CD4-positive, alpha-beta T cell treated with Interleukin-21 for 1 hour (primary cell): ENCODE measurements at regions not wholly inside any gene's neighbourhood (a gene's known extent, or its start where the extent isn't known, plus 50 kb on each side); places are given as distances from the start of the nearest gene placed in this dataset.
"Not testable (repeated sequence)": the region's sequence is repeated elsewhere in the genome, so short reads cannot be mapped to it uniquely, and the experiment has no call there.

ENCODE experiments used
- DNase-seq: peaks from one replicate; pipeline ENCODE4 v3.0.0-alpha.2; 2020

DNA sequence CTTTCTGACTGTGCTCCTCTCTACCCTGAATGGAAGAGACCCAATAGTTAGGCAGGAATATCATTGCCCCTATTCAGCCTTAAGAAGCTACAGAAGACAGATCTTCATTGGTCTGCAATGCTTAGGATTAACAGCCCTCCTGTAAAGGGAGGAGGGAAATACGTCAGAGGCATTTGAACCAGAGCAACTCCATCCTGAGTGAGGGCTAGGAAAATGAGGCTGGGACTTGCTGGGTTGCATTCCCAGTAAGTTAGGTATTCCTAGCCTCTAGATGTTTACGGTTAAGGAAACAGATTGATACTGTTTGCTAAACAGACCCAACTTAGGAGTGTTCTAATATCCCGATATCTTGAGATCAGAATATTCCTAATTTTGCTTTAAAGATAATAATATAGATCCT is 63.5 kb downstream of the PCDH18 start:
- no peak for DNase-seq

DNA sequence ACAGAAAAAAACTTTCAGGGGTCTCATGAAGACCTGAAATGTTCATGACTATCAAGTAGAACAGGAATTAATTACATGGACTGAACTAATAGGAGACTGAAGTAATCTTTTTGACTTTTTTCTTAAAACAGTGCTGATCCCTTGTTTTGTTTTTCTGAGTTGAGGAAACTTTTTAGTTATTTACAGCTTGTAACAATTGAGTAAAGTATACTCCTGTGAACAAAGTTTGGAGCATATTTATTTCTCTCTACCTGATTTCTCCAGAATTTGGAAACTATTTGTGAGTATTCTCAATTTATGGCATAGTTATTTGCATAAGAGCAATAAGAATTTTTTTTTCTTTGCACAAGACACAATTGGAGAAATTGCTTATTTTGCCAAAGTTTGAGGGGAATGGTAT is 64.8 kb downstream of the PCDH18 start:
- DNase-seq: no peak

DNA sequence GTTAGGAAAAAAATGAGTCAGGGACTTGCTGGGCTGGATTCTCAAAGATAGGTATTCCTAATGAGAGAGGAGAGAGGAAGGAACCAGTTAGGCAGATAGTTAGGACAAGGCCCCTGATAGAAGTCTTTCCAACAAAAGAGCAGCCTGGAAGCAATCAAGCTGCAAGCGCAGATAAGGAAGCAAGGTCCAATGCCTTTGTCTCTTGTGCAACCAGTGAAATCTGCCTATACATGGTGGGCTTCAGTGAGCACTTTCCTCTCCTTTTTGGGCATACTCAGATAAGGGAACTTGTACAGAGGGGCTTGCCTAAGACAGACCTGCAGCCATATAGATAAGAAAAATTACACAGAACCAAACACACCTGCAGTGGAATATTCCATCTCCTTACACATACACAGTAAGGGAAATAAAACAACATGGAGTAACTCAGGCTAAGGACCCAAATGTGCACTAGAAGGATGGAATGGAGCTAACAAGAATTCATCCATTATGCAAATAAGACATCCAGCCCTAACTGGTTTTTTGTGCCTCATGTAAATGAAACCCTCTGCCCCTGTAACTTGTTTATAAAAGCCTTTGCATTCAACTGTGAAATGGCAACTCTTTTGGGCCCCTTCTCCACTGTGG is 68.8 kb downstream of the PCDH18 start:
- DNase-seq: no peak

DNA sequence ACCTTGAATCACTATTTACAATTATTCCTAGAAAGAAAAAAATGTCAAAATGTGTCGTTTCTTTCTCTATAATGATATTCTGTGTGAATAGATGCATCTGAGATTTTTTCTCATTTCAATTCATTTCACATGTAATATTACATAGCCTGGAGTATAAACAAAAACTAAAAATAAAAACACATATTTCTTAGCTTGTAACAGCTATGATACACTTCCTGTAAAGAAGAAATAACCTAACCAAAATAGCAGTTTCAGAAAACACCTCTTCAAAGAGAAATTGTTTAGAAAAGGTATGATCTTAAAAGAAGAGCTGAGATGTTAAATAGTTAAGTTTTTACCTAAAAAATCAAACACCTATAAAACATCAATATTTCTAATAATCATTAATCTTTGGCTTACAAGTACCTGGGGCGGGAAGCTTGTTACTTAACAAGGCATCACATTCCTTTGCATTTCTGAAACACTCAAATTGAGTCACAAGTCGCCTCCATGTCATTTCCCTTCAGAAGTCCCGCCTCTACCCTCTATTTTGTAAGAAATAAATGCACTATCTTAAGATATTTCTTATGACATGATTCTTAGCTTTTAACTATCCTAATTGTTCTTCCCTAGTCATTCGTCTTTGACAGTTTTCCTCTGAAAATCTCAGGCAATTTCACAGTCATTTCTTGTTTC is 76.5 kb downstream of the PCDH18 start:
- no peak for DNase-seq

DNA sequence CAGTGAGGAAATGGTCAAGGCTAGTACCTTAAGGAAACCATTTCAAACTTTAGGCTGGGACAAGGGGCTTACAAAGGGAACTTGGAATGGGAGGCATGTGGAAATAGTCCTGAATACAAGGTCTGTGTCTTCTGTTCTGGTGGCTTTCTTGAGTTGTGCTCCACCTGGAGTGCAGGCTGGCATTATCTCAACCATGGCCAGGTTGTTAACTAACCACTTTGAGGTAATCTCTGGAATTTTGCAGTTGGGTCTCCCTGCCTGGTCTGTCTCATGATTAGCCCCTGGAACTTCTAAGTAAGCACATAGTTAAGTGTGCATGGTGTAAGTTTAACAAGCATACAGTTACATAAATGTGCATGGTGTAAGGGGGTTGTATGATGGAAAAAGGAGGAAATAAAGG is 77.5 kb downstream of the PCDH18 start:
- no peak for DNase-seq

- DNase-seq: no peak
Observed at GRCh38 chr4:137452799-137453198, 79.5 kb downstream of the PCDH18 start.

- DNase-seq: no peak
Observed at GRCh38 chr4:137451172-137451825, 81.0 kb downstream of the PCDH18 start.

DNA sequence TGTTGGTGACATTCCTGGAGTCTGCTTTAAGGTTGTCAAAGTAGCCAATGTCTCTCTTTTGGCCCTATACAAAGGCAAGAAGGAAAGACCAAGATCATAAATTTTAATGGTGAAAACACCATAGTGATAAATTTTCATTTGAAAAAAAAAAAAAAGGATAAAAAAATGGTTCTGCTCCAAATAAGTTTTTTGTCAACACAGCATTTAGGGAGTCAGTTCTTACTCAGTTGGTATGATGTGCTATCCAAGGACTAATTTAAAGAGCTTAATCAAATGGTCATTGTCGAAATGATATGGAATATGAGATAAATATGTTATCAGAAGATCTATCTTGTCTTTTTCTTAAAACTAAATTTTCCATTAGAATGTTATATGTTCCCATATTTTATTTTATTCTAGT is 83.9 kb downstream of the PCDH18 start:
- DNase-seq: no peak

DNA sequence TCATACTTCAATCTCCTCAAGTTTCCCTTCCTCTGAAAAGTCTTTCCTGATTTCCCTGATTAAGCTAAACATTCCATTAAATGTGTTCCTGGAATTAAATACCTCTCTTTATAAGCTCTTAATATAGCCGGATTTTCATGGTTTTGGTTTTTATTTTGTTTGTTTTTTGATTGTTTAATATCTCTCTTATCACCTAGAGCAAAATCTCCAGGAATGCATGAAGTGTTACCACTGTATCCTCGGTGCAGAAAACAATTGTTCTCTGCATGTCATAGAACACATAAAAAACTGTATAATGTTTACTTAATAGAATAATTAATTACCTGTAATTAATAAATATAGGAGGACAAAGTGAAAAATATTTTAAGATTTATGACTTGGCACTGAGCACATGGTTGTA is 86.2 kb downstream of the PCDH18 start:
- no peak for DNase-seq

DNA sequence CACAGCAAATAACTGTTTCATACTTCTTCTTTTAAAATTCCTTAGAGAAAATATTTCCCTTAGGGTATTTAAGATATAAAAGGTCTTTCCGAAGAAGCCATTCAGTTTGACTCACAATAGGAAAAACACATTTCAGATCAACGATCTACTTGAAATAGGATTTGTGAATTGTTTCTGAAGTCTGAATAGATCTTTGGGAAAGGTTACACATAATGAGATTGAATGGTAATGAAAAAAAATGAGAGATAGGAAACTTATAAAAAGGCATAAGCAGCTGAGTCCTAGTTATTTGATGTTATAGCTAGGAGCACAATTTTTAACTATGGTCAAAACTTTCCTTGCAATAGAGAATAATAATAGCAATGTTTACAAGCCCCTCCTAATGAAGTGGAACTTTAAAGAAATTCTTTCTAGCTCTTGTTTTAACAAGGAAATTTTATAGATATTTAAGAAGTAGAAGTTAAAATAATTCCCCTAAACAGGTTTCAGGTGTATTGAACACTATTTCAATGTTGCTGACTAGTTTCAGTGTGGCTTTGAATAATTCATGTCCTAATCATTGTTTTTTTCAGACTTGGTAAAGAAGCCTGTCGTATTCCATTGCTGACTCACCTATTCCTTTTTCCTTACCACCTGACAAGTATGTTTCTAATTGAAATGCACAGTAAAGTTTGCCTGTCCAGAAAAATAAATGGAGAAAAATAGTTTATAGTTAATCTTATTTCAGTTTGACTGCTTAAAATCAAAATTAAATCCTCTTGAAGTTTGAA is 89.1 kb downstream of the PCDH18 start:
- no peak for DNase-seq

DNA sequence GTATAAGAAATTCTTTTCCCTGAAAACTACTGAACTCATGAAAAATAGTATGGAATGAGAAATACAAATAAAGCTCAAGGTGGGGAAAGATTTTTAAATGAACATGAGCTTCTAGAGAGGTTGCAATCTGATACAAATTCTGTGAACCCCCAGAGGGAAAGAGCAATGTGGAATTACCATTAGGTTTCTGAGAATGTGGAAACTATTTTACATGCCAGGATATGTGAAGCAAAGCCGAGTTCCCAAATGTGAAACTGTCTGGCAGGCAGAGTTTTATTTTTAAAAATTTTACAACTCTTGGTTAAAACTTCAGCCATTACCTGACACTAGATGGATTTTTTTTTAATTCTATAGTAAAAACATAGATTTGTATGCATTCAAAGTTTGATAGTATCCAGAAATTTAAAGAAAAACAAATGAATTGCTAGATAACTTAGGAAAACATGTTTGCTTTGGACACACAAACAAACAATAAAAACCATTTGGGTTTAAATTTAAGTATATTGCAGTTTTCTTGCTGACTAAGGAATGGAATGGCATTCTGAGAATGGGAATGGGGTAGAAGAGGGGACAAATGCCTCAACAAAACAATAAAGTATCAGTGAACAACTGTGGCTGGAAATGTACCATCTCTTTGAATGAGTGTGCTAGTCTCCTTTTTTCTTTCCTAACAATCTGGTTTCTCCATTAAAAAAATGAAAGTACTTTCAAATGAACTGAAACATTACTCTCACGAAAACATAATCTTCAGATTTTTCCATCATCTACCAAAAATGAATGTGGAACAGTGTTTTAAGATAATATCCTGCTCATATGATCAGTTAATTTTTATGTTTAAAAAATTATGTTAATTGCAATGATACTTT is 99.6 kb downstream of the PCDH18 start:
- no peak for DNase-seq

- DNase-seq: no peak
Observed at GRCh38 chr4:137430171-137430570, 102.1 kb downstream of the PCDH18 start.

- no peak for DNase-seq
Observed at GRCh38 chr4:137427411-137427810, 104.9 kb downstream of the PCDH18 start.

- DNase-seq: no peak
Observed at GRCh38 chr4:137425281-137425680, 107.0 kb downstream of the PCDH18 start.

GRCh38 chr4:137422666-137423065 is 109.6 kb downstream of the PCDH18 start:
- DNase-seq: no peak

- no peak for DNase-seq
Observed at GRCh38 chr4:137421796-137422195, 110.5 kb downstream of the PCDH18 start.

DNA sequence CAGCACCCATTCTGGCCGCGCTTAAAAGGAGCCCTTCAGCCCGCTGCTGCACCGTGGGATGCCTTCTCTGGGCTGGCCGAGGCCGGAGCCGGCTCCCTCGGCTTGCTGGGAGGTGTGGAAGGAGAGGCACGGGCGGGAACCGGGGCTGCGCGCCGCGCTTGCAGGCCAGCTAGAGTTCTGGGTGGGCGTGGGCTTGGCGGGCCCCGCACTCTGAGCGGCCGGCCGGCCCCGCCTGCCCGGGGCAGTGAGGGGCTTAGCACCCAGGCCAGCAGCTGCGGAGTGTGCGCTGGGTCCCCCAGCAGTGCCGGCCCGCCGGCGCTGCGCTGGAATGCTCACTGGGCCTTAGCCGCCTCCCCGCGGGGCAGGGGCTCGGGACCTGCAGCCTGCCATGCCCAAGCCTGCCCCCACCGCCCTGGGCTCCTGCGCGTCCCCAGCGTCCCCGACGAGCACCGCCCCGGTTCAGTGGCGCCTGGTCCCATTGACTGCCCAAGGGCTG is 111.3 kb downstream of the PCDH18 start:
- DNase-seq: no peak

GRCh38 chr4:137417676-137418075 is 114.6 kb downstream of the PCDH18 start:
- DNase-seq: no peak

GRCh38 chr4:137414802-137415201 is 117.5 kb downstream of the PCDH18 start:
- no peak for DNase-seq

DNA sequence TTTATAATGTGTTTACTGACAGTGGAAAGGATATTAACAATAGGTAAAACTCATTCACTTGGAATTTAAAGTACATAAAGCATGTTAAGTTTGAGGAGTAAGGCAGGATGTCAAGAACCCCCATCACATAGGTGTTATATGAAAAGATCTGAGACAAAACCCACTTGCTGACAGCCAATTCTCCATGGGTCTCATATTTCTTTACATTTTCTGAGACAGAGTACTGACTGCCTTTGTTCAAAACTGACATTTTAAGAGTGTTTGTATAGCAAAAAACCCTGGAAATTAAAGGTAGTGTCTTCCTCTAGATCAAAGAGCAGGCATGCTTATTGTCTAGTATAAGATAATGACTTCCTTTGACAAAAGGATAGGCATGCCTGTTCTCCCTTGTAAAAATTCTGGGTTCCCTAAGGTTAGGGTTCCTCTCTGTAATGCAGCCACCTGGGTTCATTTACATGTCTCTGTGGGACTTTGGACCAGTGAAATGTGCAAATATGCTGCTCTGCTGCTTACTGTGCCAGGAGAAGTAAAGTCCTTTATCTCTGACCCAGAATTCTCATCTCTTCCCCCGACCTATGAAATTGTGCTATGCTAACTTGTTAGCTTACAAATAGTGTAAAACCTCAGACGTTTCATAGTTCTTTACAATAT is 123.6 kb downstream of the PCDH18 start:
- DNase-seq: no peak

DNA sequence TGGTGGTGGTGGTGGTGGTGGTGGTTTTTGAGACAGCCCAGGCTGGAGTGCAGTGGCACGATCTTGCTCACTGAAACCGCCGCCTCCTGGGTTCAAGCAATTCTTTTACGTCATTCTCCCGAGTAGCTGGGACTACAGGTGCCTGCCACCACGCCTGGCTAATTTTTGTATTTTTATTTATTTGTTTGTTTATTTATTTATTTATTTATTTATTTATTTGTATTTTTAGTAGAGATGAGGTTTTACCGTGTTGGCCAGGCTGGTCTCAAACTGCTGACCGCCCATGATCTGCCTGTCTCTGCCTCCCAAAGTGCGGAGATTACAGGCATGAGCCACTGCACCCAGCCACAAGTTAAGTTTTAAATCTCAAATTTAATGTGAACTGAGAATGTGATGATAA is 126.5 kb downstream of the PCDH18 start:
- not testable (repeated sequence) for DNase-seq

GRCh38 chr4:137394018-137394417 is 138.3 kb downstream of the PCDH18 start:
- DNase-seq: no peak
